ENCODE measurements at regions not wholly inside any gene's neighbourhood (a gene's known extent, or its start where the extent isn't known, plus 50 kb on each side); places are given as distances from the start of the nearest gene placed in this dataset.

DNA sequence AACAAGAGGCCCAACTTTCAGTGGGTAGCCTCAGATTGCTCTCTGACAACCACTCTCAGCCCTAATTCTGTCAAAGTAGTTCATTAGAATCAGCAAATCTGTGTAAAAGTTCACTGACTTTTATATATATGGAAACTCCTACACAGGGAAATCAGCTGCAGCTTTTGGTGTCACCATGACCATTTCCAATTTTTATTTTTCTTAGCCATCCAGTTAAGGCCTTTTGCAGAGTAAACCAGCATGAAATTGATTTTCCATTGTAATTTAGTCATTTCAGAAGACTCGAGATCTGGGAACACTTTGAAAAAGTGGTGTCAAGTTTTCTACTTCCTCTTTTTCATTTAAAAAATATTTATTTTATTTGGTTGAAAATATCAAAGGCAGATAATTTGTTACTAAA lies 263.2 kb downstream of the TMEM182 start:
- no peak for TF ChIP-seq EZH2 (IDR thresholded peaks at IDR 0.05; ENCODE audit: insufficient read depth, poor library complexity, severe bottlenecking)
- TF ChIP-seq EZH2phosphoT487 (IDR thresholded peaks at IDR 0.05; ENCODE audit: insufficient read depth, low read depth): no peak

All from GM23248 (cell line).